HL-60 (cell line): ENCODE measurements at regions not wholly inside any gene's neighbourhood (a gene's known extent, or its start where the extent isn't known, plus 50 kb on each side); places are given as distances from the start of the nearest gene placed in this dataset.

ENCODE experiments used
- DNase-seq, 2 experiments: peaks; one replicate each; pipeline ENCODE4 v3.0.0-alpha.2; 2010 to 2020; ENCODE audit warnings: low read depth in 1 of 2, low spot score in 1 of 2
- H3K27ac ChIP-seq: fragments of 250-450 bp; sonication (Bioruptor Pico); replicated peaks from 2 replicates; pipeline ENCODE4 v1.5.1; 2020; ENCODE audit warnings: mild to moderate bottlenecking, moderate library complexity
- H3K27me3 ChIP-seq: fragments of 250-450 bp; sonication (Bioruptor Pico); 2 replicates; pipeline ENCODE4 v1.5.1; 2021; ENCODE audit warnings: mild to moderate bottlenecking, moderate library complexity; ENCODE audit not compliant: insufficient read depth, poor library complexity, severe bottlenecking
- H3K4me3 ChIP-seq: replicated peaks from 2 replicates; pipeline ENCODE4 v1.5.1; 2011; ENCODE audit warnings: mild to moderate bottlenecking, control low read depth, low read length; ENCODE audit not compliant: insufficient read depth
- GABPA ChIP-seq: IDR thresholded peaks from 2 replicates; pipeline ENCODE4 v1.6.1; 2012; ENCODE audit warnings: low read depth
- POLR2AphosphoS5 ChIP-seq: IDR thresholded peaks from 2 replicates; pipeline ENCODE4 v1.6.1; 2012; ENCODE audit warnings: low read depth
- SPI1 ChIP-seq: IDR thresholded peaks from 2 replicates; pipeline ENCODE4 v1.6.1; 2012; ENCODE audit warnings: low read depth, mild to moderate bottlenecking, borderline replicate concordance
- TF ChIP-seq, protein P1 (sequence below): IDR thresholded peaks from 2 replicates; pipeline ENCODE4 v1.6.1; 2012; ENCODE audit warnings: low read depth; ENCODE audit not compliant: insufficient replicate concordance
- TF ChIP-seq, protein P2 (sequence below): IDR thresholded peaks from one replicate; pipeline ENCODE4 v1.5.1; 2011; ENCODE audit warnings: low read length, control low read depth, inconsistent platforms; ENCODE audit not compliant: insufficient read depth

DNA sequence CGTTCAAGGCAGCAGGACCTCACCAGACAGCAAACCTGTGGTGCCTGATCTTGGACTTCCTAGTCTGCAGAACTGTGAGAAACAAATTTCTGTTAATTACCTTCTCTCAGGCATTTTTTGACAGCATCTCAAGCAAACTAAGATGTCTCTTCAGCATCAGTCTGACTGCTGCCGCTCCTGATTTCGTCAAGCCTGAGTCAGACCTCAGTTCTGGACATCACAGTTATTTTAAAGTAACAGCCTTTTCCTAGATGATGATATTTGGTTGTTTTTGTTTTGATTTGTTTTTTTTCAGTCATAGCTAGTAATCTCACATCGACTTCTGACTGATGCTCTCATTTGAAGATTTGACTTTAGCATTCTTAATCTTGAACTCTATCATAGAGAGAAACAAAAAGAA is 71.9 kb downstream of the BLID start:
- no peak overlapping the region for H3K27ac ChIP-seq
- no peak overlapping the region for H3K4me3 ChIP-seq
- no peak for DNase-seq
- TF ChIP-seq SPI1 (no peak), POLR2AphosphoS5 (no peak), GABPA (no peak)
- TF ChIP-seq, protein P1, sequence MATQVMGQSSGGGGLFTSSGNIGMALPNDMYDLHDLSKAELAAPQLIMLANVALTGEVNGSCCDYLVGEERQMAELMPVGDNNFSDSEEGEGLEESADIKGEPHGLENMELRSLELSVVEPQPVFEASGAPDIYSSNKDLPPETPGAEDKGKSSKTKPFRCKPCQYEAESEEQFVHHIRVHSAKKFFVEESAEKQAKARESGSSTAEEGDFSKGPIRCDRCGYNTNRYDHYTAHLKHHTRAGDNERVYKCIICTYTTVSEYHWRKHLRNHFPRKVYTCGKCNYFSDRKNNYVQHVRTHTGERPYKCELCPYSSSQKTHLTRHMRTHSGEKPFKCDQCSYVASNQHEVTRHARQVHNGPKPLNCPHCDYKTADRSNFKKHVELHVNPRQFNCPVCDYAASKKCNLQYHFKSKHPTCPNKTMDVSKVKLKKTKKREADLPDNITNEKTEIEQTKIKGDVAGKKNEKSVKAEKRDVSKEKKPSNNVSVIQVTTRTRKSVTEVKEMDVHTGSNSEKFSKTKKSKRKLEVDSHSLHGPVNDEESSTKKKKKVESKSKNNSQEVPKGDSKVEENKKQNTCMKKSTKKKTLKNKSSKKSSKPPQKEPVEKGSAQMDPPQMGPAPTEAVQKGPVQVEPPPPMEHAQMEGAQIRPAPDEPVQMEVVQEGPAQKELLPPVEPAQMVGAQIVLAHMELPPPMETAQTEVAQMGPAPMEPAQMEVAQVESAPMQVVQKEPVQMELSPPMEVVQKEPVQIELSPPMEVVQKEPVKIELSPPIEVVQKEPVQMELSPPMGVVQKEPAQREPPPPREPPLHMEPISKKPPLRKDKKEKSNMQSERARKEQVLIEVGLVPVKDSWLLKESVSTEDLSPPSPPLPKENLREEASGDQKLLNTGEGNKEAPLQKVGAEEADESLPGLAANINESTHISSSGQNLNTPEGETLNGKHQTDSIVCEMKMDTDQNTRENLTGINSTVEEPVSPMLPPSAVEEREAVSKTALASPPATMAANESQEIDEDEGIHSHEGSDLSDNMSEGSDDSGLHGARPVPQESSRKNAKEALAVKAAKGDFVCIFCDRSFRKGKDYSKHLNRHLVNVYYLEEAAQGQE = no peak
- TF ChIP-seq, protein P2, sequence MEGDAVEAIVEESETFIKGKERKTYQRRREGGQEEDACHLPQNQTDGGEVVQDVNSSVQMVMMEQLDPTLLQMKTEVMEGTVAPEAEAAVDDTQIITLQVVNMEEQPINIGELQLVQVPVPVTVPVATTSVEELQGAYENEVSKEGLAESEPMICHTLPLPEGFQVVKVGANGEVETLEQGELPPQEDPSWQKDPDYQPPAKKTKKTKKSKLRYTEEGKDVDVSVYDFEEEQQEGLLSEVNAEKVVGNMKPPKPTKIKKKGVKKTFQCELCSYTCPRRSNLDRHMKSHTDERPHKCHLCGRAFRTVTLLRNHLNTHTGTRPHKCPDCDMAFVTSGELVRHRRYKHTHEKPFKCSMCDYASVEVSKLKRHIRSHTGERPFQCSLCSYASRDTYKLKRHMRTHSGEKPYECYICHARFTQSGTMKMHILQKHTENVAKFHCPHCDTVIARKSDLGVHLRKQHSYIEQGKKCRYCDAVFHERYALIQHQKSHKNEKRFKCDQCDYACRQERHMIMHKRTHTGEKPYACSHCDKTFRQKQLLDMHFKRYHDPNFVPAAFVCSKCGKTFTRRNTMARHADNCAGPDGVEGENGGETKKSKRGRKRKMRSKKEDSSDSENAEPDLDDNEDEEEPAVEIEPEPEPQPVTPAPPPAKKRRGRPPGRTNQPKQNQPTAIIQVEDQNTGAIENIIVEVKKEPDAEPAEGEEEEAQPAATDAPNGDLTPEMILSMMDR = no peak
- H3K27me3 ChIP-seq = no peaks in the 10 kb centered on the region

DNA sequence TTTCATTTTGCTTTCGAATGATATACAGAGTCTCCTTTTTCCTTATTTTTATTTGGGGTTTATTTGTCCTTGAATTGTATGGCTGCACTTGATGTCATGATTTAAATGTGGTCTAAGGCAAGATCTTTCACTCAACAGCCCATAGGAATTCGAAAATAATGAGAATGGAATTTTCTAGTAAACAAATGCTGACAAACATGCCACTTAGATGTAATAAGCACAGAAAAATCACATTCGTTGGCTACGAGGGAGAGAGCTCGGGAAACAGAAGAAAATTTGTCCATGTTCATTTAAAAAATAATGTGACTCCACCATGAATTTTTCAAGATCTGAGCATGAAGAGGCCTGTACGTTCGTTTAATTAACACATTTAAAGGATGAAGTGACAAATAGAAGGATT is 73.0 kb downstream of the BLID start:
- TF ChIP-seq GABPA = no peak
- TF ChIP-seq POLR2AphosphoS5 = no peak
- TF ChIP-seq SPI1 = no peak
- TF ChIP-seq, protein P2 = no peak
- TF ChIP-seq, protein P1 = no peak
- no peaks in the 10 kb centered on the region for H3K27me3 ChIP-seq
- DNase-seq = no peak
- no peak overlapping the region for H3K27ac ChIP-seq
- H3K4me3 ChIP-seq = no peak overlapping the region

DNA sequence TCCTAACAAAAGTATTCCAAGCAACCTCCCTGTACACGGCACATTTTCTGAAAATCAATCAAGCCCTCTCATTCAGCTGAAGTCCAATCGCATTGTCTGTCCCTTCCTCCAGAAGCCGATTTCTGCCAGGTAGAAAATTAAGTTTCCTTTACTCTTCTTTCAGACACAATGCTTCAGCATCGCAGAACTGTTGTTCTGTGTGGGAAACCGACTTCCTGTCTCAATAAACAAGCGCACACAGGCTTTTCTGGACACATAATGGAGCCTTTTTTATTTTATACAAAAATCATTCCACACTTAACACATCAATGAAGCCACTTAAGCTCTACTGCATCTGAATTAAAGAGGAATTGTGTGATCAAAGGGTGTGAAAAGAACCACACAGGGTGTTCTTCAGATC is 75.6 kb downstream of the BLID start:
- no peak for DNase-seq
- Histone ChIP-seq H3K4me3 (no peak overlapping the region), H3K27me3 (no peaks in the 10 kb centered on the region), H3K27ac (no peak overlapping the region)
- TF ChIP-seq, protein P2 = no peak
- TF ChIP-seq, protein P1 = no peak
- no peak for TF ChIP-seq SPI1
- TF ChIP-seq POLR2AphosphoS5 = no peak
- no peak for TF ChIP-seq GABPA
